MM.1S (cell line): ENCODE measurements at regions not wholly inside any gene's neighbourhood (a gene's known extent, or its start where the extent isn't known, plus 50 kb on each side); places are given as distances from the start of the nearest gene placed in this dataset.

Experiments used
- DNase-seq: peaks from one replicate; pipeline ENCODE4 v3.0.0-alpha.2; 2015
- H2AFZ ChIP-seq: fragments of 300-600 bp; sonication (generic); 2 replicates; pipeline ENCODE4 v1.6.0; 2016; ENCODE audit warnings: antibody characterized with exemption, low read length
- H3F3A ChIP-seq: fragments of 300-600 bp; sonication (generic); 2 replicates; pipeline ENCODE4 v1.6.1; 2016; ENCODE audit warnings: mild to moderate bottlenecking, antibody characterized with exemption, low read length, moderate library complexity, mixed read lengths; ENCODE audit not compliant: insufficient read depth
- H3K27ac ChIP-seq: fragments of 300-600 bp; sonication (generic); 2 replicates; pipeline ENCODE4 v1.5.1; 2016; ENCODE audit warnings: mild to moderate bottlenecking, low read length
- H3K27me3 ChIP-seq: fragments of 300-600 bp; sonication (generic); replicated peaks from 2 replicates; pipeline ENCODE4 v1.6.0; 2016; ENCODE audit warnings: low read length; ENCODE audit not compliant: insufficient read depth
- H3K36me3 ChIP-seq: fragments of 300-600 bp; sonication (generic); replicated peaks from 2 replicates; pipeline ENCODE4 v1.6.1; 2016; ENCODE audit warnings: mild to moderate bottlenecking, low read length, mixed read lengths; ENCODE audit not compliant: insufficient read depth
- H3K4me1 ChIP-seq: fragments of 300-600 bp; sonication (generic); 2 replicates; pipeline ENCODE4 v1.6.1; 2016; ENCODE audit warnings: low read length, mixed read lengths
- H3K4me2 ChIP-seq: fragments of 300-600 bp; sonication (generic); 2 replicates; pipeline ENCODE4 v1.6.0; 2016; ENCODE audit warnings: low read depth, low read length
- H3K4me3 ChIP-seq: fragments of 300-600 bp; sonication (generic); 2 replicates; pipeline ENCODE4 v1.5.1; 2016; ENCODE audit warnings: low read length, mixed read lengths
- H3K79me2 ChIP-seq: fragments of 300-600 bp; sonication (generic); 2 replicates; pipeline ENCODE4 v1.6.1; 2016; ENCODE audit warnings: mixed run types, low read length, mixed read lengths
- H3K9ac ChIP-seq: fragments of 300-600 bp; sonication (generic); 2 replicates; pipeline ENCODE4 v1.6.1; 2016; ENCODE audit warnings: low read length, mixed read lengths
- H3K9me2 ChIP-seq: fragments of 300-600 bp; sonication (generic); replicated peaks from 2 replicates; pipeline ENCODE4 v1.6.1; 2016; ENCODE audit warnings: mild to moderate bottlenecking, low read length, mixed read lengths; ENCODE audit not compliant: insufficient read depth
- H3K9me3 ChIP-seq: fragments of 300-600 bp; sonication (generic); replicated peaks from 2 replicates; pipeline ENCODE4 v1.6.1; 2016; ENCODE audit warnings: mild to moderate bottlenecking, low read length, mixed read lengths; ENCODE audit not compliant: insufficient read depth
- H4K20me1 ChIP-seq: fragments of 300-600 bp; sonication (generic); 2 replicates; pipeline ENCODE4 v1.6.1; 2016; ENCODE audit warnings: mild to moderate bottlenecking, low read length, moderate library complexity, mixed read lengths; ENCODE audit not compliant: insufficient read depth
- EZH2 ChIP-seq: fragments of 300-600 bp; sonication (generic); optimal IDR thresholded peaks from 2 replicates; pipeline ENCODE3; 2017; ENCODE audit warnings: low read depth, mild to moderate bottlenecking, antibody characterized with exemption, low read length, mixed read lengths
- EZH2phosphoT487 ChIP-seq: fragments of 300-600 bp; sonication (generic); IDR thresholded peaks from 2 replicates; pipeline ENCODE4 v1.6.1; 2018; ENCODE audit warnings: antibody characterized with exemption, low read length
- TF ChIP-seq, protein P1 (sequence below): fragments of 300-600 bp; sonication (generic); IDR thresholded peaks from 2 replicates; pipeline ENCODE4 v1.5.1; 2016; ENCODE audit warnings: antibody characterized with exemption, low read length, mixed read lengths

DNA sequence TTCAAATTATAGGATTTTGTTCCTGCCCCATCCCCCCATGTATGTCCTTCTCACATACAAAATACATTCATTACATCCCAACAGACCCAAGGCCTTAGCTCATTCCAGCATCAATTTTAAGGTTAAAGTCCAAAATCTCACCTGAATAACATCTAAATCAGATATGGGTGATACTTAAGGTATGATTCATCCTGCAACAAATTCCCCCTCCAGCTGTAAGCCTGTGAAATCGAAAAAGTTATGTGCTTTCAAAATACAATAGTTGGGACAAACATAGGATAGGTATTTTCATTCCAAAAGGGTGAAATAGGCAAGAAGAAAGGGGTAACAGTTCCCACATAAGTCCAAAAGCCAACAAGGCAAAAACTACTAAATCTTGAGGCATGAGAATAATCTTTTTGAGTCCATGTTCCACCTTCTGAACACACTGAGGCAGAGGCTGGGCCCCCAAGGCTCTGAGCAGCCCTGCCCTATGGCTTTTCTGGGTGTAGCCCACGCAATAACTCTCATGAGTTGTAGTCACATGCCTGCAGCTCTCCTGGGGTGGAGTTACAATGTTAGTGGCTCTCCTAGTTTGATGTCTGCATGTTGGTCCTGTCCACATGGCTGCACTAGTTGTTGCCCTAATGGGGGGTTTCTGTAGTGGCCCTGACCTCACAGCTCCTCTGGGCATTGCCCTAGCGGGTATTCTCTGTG, 243.9 kb upstream of the SMARCA2 start:
- H3K9me3 ChIP-seq: no peaks in the 10 kb centered on the region
- TF ChIP-seq EZH2: no peak
- no peak for TF ChIP-seq EZH2phosphoT487
- H3K4me3 ChIP-seq: no peak overlapping the region
- no peak overlapping the region for H2AFZ ChIP-seq
- no peak for DNase-seq
- no peaks in the 10 kb centered on the region for H4K20me1 ChIP-seq
- H3K36me3 ChIP-seq: no peaks in the 10 kb centered on the region
- no peaks in the 10 kb centered on the region for H3K27me3 ChIP-seq
- no peaks in the 10 kb centered on the region for H3K9me2 ChIP-seq
- H3K4me2 ChIP-seq: no peak overlapping the region
- no peaks in the 10 kb centered on the region for H3K79me2 ChIP-seq
- H3K9ac ChIP-seq: no peak overlapping the region
- H3K27ac ChIP-seq: no peak overlapping the region
- H3F3A ChIP-seq: no peaks in the 10 kb centered on the region
- peaks cover 6% of the 10 kb centered on the region; the same call in 1 of the 2 replicates for H3K4me1 ChIP-seq

DNA sequence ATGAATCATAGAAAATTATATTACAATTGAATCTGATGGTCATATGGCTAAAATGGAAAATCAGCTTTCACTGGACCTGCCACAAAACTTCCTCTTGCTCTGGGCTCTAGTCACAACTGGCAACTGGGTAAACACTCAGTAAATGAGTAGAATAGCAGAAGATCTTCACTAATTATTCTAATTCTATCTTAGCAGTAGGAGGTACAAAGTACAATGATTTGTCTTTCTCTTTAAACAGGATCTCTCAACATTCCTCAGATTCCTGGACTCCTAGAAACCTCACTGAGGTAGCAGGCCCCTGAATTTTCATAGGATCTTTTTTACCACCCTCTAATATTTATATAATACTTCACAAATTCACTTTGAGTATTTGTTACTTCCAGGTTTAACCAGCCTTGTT, 239.9 kb upstream of the SMARCA2 start:
- no peak overlapping the region for H3K9ac ChIP-seq
- no peaks in the 10 kb centered on the region for H3K9me2 ChIP-seq
- no peaks in the 10 kb centered on the region for H4K20me1 ChIP-seq
- TF ChIP-seq, protein P1, sequence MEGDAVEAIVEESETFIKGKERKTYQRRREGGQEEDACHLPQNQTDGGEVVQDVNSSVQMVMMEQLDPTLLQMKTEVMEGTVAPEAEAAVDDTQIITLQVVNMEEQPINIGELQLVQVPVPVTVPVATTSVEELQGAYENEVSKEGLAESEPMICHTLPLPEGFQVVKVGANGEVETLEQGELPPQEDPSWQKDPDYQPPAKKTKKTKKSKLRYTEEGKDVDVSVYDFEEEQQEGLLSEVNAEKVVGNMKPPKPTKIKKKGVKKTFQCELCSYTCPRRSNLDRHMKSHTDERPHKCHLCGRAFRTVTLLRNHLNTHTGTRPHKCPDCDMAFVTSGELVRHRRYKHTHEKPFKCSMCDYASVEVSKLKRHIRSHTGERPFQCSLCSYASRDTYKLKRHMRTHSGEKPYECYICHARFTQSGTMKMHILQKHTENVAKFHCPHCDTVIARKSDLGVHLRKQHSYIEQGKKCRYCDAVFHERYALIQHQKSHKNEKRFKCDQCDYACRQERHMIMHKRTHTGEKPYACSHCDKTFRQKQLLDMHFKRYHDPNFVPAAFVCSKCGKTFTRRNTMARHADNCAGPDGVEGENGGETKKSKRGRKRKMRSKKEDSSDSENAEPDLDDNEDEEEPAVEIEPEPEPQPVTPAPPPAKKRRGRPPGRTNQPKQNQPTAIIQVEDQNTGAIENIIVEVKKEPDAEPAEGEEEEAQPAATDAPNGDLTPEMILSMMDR: no peak
- TF ChIP-seq EZH2 (no peak), EZH2phosphoT487 (no peak)
- no peaks in the 10 kb centered on the region for H3K79me2 ChIP-seq
- no peaks in the 10 kb centered on the region for H3K9me3 ChIP-seq
- no peaks in the 10 kb centered on the region for H3F3A ChIP-seq
- peaks cover 6% of the 10 kb centered on the region; the same call in 1 of the 2 replicates for H3K4me1 ChIP-seq
- no peak overlapping the region for H2AFZ ChIP-seq
- no peak overlapping the region for H3K27ac ChIP-seq
- H3K4me3 ChIP-seq: no peak overlapping the region
- no peaks in the 10 kb centered on the region for H3K27me3 ChIP-seq
- DNase-seq: no peak
- H3K4me2 ChIP-seq: no peak overlapping the region
- H3K36me3 ChIP-seq: no peaks in the 10 kb centered on the region

DNA sequence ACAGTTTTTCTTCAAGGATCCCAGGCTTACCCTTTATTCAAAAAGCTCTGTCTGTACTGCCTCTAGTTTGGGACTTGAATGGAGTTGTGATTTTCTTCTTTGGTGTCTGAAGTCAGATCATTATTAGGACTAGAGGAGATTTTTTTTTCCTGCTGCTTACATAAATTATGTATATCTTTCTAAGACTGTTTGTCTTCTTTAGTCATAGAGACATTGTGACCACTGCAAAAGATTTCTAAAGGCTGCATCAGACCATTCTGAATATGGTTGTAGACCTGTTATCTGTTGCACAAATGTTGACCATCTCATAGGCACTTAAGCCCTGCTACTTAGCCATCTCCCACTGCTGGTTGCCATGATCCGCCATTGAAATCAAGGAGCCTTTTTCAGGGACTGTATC, 238.5 kb upstream of the SMARCA2 start:
- no peaks in the 10 kb centered on the region for H4K20me1 ChIP-seq
- no peaks in the 10 kb centered on the region for H3K36me3 ChIP-seq
- H3K4me3 ChIP-seq: no peak overlapping the region
- no peaks in the 10 kb centered on the region for H3K9me3 ChIP-seq
- H3K79me2 ChIP-seq: no peaks in the 10 kb centered on the region
- no peak overlapping the region for H2AFZ ChIP-seq
- no peak overlapping the region for H3K27ac ChIP-seq
- no peaks in the 10 kb centered on the region for H3K9me2 ChIP-seq
- no peak overlapping the region for H3K4me2 ChIP-seq
- H3K4me1 ChIP-seq: no peaks in the 10 kb centered on the region
- H3K27me3 ChIP-seq: no peaks in the 10 kb centered on the region
- no peak overlapping the region for H3K9ac ChIP-seq
- no peak for DNase-seq
- TF ChIP-seq EZH2phosphoT487 (no peak), EZH2 (no peak)
- TF ChIP-seq, protein P1: no peak
- no peaks in the 10 kb centered on the region for H3F3A ChIP-seq

DNA sequence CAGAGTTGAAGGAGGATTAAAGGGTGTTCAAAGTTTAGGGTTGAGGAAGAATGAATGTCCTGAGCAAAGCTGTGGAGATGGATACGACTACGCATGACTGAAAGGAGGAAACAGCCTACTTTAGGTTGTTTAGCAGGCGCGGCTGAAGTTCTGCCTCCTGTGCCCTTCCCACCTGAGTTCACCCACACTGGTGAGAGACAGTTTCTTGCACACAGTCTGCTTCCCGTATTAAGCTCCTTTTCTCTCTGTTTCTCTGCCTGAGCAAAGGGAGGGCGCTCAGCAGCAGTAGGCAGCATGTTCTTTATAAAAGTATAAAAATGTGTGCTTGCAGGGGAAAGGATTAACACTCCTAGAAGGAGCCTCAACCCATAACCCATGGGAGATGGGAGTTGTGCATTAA, 224.0 kb upstream of the SMARCA2 start:
- H4K20me1 ChIP-seq: no peaks in the 10 kb centered on the region
- H3K9me2 ChIP-seq: no peaks in the 10 kb centered on the region
- no peaks in the 10 kb centered on the region for H3F3A ChIP-seq
- no peak overlapping the region for H2AFZ ChIP-seq
- no peaks in the 10 kb centered on the region for H3K9me3 ChIP-seq
- no peaks in the 10 kb centered on the region for H3K27me3 ChIP-seq
- no peaks in the 10 kb centered on the region for H3K79me2 ChIP-seq
- TF ChIP-seq EZH2 (no peak), EZH2phosphoT487 (no peak)
- TF ChIP-seq, protein P1: no peak
- no peak overlapping the region for H3K9ac ChIP-seq
- peaks cover 9% of the 10 kb centered on the region for H3K4me1 ChIP-seq
- no peak for DNase-seq
- H3K4me3 ChIP-seq: no peak overlapping the region
- H3K36me3 ChIP-seq: no peaks in the 10 kb centered on the region
- H3K4me2 ChIP-seq: no peak overlapping the region
- H3K27ac ChIP-seq: no peak overlapping the region
